ENCODE measurements at regions not wholly inside any gene's neighbourhood (a gene's known extent, or its start where the extent isn't known, plus 50 kb on each side); places are given as distances from the start of the nearest gene placed in this dataset.
A peak's percentile ranks its signal among the peaks of the same experiment; 100 is the strongest.
"Not testable (repeated sequence)": the region's sequence is repeated elsewhere in the genome, so short reads cannot be mapped to it uniquely, and the experiment has no call there.

DNA sequence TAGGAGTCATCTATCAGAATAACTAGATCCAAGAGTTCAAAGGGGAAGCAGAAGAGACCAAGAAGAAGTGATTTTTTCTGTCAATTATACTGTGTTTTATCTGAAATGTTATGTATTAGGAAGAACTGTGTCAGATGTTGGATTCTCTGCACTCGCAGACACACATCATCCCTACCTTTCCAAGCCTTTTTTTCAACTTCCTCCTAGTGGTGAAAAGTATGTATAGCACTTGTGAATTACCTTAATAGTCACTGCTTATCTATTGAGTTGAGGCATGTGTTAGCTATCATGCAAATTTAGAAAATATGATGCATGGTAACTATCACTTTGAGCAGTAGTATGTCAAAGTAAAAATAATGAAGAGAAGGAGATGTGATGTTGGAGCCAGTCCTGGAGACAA, 1350.1 kb downstream of the KHDRBS2 start:
- H3K4me2 ChIP-seq; CTCF ChIA-PET; DNase-seq (ENCODE audit: low read depth in 1 of 2, low spot score in 1 of 2); H3K4me1 ChIP-seq; POLR2A ChIA-PET; FAIRE-seq; H3K4me3 ChIP-seq; H3K27ac ChIP-seq; H3K9me3 ChIP-seq: not testable (repeated sequence)
- WGBS (ENCODE audit: missing lambda C conversion rate), result 6% methylated on average over 1 of the region's 1 CpG
- peak; percentile 55 to 56; a peak in 1 of 6 replicates for ATAC-seq

DNA sequence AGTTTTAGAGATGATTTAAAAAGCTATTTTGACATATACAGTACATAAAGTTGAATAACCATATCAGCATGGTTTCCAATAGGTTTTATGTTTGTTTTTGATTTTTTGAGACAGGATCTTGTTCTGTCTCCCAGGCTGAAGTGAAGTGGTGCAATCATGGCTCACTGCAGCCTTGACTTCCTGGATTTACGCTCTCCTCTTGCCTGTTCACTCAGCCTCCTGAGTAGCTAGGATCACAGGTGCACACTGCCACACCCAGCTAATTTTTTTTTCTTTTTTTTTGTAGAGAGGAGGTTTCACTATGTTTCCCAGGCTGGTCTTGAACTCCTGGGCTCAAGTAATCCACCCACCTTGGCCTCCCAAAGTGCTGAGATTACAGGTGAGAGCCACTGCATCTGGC, 1366.4 kb downstream of the KHDRBS2 start:
- CTCF ChIA-PET; H3K4me3 ChIP-seq; H3K27ac ChIP-seq; FAIRE-seq; ATAC-seq; H3K4me2 ChIP-seq; DNase-seq (ENCODE audit: low read depth in 1 of 2, low spot score in 1 of 2); POLR2A ChIA-PET; H3K9me3 ChIP-seq; H3K4me1 ChIP-seq: not testable (repeated sequence)
- WGBS (ENCODE audit: missing lambda C conversion rate), result 0% methylated on average over 1 of the region's 1 CpG

DNA sequence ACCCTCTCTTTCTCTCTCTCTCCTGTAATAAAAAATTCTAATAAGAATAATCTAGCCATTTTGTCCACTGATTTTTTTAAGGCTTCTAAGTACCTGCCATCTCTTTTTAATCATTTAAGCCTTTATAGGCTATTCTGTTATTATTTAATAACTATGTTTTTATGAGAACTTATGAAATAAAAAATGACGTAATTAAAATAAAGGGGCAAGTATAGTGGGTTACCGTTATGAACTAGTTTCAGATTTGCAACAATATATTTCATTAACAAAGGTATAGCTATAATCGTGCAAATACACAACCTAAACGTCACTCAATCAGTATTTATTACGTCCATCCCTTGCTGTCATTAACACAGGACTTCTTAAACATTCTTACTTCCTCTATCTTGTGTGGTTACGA, 1382.2 kb downstream of the KHDRBS2 start:
- H3K4me3 ChIP-seq; H3K4me2 ChIP-seq; H3K27ac ChIP-seq; H3K9me3 ChIP-seq; H3K4me1 ChIP-seq; FAIRE-seq; ATAC-seq; POLR2A ChIA-PET; DNase-seq (ENCODE audit: low read depth in 1 of 2, low spot score in 1 of 2); CTCF ChIA-PET: not testable (repeated sequence)
- WGBS (ENCODE audit: missing lambda C conversion rate), result 11% methylated on average over 6 of the region's 6 CpGs

DNA sequence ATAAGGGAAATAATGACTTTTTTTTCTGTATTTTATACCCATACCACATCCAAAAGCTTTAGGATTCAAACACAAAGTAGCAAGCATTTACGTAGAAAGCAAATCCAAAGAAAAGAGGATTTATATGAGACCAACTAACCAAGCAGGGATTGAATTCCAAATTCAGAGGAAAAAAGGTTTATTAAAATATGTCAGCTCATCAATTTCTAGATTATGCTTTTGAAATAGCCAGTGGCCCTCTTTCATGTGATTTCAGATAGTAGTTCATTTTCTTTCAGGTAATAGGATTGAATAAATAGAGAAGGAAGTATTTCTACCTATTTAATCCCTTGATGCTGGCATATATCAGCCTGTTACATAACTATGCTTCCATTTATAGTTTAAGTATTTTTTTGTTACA, 1392.7 kb downstream of the KHDRBS2 start:
- H3K4me1 ChIP-seq; DNase-seq (ENCODE audit: low read depth in 1 of 2, low spot score in 1 of 2); H3K4me3 ChIP-seq; H3K4me2 ChIP-seq; POLR2A ChIA-PET; FAIRE-seq; H3K27ac ChIP-seq; H3K9me3 ChIP-seq; ATAC-seq; CTCF ChIA-PET: not testable (repeated sequence)
- 59% methylated on average over 1 of the region's 1 CpG for WGBS (ENCODE audit: missing lambda C conversion rate)
- TF ChIP-seq MAFK (IDR thresholded peaks at IDR 0.05; ENCODE audit: partially characterized antibody), result peak; percentile 18

DNA sequence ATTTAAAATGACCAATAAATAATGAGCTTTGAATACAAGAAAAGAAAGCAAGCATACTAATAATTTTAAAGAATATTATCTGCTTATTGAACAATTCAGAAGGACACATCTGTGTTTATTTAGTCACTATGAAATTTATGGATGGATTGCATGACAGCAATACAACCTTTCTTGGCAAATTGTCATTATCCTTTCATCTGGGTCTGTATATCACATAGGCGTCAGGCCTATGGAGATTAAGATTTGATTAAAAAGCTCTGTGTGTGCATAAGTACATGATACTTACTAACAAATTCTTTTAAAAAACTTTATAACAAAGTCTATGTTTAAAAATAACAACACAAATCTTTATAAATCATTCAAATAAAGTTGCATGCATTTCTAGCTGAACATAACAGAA, 1394.4 kb downstream of the KHDRBS2 start:
- no peak overlapping the region for H3K4me3 ChIP-seq
- H3K27ac ChIP-seq, result no peak overlapping the region
- H3K4me1 ChIP-seq, result no peaks in the 10 kb centered on the region
- H3K9me3 ChIP-seq, result no peaks in the 10 kb centered on the region
- FAIRE-seq (no peak), DNase-seq (ENCODE audit: low read depth in 1 of 2, low spot score in 1 of 2) (no peak), ATAC-seq (no peak)
- CTCF ChIA-PET, result no interaction called here
- WGBS (ENCODE audit: missing lambda C conversion rate), result 28% methylated on average over 1 of the region's 1 CpG
- no peak overlapping the region for H3K4me2 ChIP-seq
- no peak for TF ChIP-seq NFE2L2 (conservative IDR thresholded peaks at IDR 0.05; ENCODE audit: low read length)
- no peak for TF ChIP-seq HOXA7 (CRISPR knock-in tag; IDR thresholded peaks at IDR 0.05)
- no peak for TF ChIP-seq HDAC2 (IDR thresholded peaks at IDR 0.05)
- TF ChIP-seq, protein P1, sequence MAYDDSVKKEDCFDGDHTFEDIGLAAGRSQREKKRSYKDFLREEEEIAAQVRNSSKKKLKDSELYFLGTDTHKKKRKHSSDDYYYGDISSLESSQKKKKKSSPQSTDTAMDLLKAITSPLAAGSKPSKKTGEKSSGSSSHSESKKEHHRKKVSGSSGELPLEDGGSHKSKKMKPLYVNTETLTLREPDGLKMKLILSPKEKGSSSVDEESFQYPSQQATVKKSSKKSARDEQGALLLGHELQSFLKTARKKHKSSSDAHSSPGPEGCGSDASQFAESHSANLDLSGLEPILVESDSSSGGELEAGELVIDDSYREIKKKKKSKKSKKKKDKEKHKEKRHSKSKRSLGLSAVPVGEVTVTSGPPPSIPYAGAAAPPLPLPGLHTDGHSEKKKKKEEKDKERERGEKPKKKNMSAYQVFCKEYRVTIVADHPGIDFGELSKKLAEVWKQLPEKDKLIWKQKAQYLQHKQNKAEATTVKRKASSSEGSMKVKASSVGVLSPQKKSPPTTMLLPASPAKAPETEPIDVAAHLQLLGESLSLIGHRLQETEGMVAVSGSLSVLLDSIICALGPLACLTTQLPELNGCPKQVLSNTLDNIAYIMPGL (CRISPR knock-in tag; IDR thresholded peaks at IDR 0.05; ENCODE audit: borderline replicate concordance), result no peak
- TF ChIP-seq RFX5 (IDR thresholded peaks at IDR 0.05), result no peak
- no peak for TF ChIP-seq MAFK (IDR thresholded peaks at IDR 0.05; ENCODE audit: partially characterized antibody)
- no peak for TF ChIP-seq ZC3H11A (IDR thresholded peaks at IDR 0.05)
- TF ChIP-seq, protein P2, sequence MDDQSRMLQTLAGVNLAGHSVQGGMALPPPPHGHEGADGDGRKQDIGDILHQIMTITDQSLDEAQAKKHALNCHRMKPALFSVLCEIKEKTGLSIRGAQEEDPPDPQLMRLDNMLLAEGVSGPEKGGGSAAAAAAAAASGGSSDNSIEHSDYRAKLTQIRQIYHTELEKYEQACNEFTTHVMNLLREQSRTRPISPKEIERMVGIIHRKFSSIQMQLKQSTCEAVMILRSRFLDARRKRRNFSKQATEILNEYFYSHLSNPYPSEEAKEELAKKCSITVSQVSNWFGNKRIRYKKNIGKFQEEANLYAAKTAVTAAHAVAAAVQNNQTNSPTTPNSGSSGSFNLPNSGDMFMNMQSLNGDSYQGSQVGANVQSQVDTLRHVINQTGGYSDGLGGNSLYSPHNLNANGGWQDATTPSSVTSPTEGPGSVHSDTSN (IDR thresholded peaks at IDR 0.05), result no peak
- TF ChIP-seq RNF2 (IDR thresholded peaks at IDR 0.05; ENCODE audit: borderline replicate concordance, low read depth), result no peak
- TF ChIP-seq ZSCAN20 (CRISPR knock-in tag; IDR thresholded peaks at IDR 0.05), result no peak
- no peak for TF ChIP-seq HOXB13 (CRISPR knock-in tag; IDR thresholded peaks at IDR 0.05; ENCODE audit: low read depth)
- no peak for TF ChIP-seq CBX8 (IDR thresholded peaks at IDR 0.05)
- no peak for TF ChIP-seq MYC (IDR thresholded peaks at IDR 0.05; ENCODE audit: borderline replicate concordance, low read length)
- no peak for TF ChIP-seq TP53 (CRISPR knock-in tag; IDR thresholded peaks at IDR 0.05)
- TF ChIP-seq, protein P3, sequence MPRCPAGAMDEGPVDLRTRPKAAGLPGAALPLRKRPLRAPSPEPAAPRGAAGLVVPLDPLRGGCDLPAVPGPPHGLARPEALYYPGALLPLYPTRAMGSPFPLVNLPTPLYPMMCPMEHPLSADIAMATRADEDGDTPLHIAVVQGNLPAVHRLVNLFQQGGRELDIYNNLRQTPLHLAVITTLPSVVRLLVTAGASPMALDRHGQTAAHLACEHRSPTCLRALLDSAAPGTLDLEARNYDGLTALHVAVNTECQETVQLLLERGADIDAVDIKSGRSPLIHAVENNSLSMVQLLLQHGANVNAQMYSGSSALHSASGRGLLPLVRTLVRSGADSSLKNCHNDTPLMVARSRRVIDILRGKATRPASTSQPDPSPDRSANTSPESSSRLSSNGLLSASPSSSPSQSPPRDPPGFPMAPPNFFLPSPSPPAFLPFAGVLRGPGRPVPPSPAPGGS (IDR thresholded peaks at IDR 0.05), result no peak
- TF ChIP-seq TFCP2L1 (CRISPR knock-in tag; IDR thresholded peaks at IDR 0.05), result no peak
- TF ChIP-seq RAD21 (conservative IDR thresholded peaks at IDR 0.05 in 1 of 2, IDR thresholded peaks at IDR 0.05 in 1 of 2), result no peak
- POLR2A ChIA-PET, result no interaction called here

DNA sequence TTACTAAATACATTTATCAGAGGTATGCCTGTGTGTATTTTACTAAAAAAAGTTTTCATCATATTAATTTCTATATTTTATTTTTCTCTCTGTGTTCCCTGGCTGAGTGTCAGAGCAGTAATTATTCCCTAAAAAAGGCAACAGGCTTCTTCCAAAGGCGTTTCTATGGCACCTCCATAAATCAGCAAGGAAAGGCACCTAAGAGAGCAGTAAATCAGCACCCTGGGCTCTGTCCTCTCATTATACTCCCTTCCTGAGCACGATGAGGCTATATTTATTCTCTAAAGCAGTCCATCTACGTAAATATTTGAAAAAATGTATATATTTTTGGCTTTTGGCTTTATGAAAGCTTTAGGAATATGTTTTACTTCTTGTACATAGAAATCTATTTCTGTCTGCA, 1408.6 kb downstream of the KHDRBS2 start:
- H3K27ac ChIP-seq; ATAC-seq; H3K9me3 ChIP-seq; H3K4me3 ChIP-seq; H3K4me2 ChIP-seq; H3K4me1 ChIP-seq; FAIRE-seq; DNase-seq (ENCODE audit: low read depth in 1 of 2, low spot score in 1 of 2); POLR2A ChIA-PET; CTCF ChIA-PET: not testable (repeated sequence)
- 1% methylated on average over 3 of the region's 3 CpGs for WGBS (ENCODE audit: missing lambda C conversion rate)

DNA sequence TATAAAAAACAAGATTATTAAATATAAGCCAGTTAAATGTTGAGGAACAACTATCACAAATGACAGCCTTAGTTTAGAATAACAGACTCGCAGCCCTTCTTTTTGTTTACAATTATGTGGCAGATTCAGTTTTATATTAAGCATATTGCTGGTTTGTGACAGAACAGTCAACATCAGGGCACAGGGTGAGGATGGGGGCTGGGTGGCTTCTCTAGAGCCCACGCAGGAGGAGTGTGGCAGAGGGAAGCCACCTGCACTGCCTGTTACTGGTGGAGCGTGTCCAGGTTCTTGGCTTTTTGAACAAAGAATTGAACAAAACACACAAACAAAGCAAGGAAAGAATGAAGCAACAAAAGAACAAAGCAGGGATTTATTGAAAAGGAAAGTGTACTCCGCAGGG, 1415.2 kb downstream of the KHDRBS2 start:
- H3K4me1 ChIP-seq; DNase-seq (ENCODE audit: low read depth in 1 of 2, low spot score in 1 of 2); POLR2A ChIA-PET; H3K27ac ChIP-seq; CTCF ChIA-PET; H3K4me2 ChIP-seq; FAIRE-seq; H3K4me3 ChIP-seq; ATAC-seq; H3K9me3 ChIP-seq: not testable (repeated sequence)
- 10% methylated on average over 4 of the region's 4 CpGs for WGBS (ENCODE audit: missing lambda C conversion rate)
